ENCODE measurements at regions not wholly inside any gene's neighbourhood (a gene's known extent, or its start where the extent isn't known, plus 50 kb on each side); places are given as distances from the start of the nearest gene placed in this dataset.

GRCh38 chr17:72244956-72245355 is 124.1 kb downstream of the SOX9 start:
- no peak overlapping the region for H3K4me3 ChIP-seq (ENCODE audit: low read depth, low read length)
- no peak for TF ChIP-seq CTCF (IDR thresholded peaks at IDR 0.05; ENCODE audit: low read depth, low read length)
- peak; percentile 5 for DNase-seq (ENCODE audit: low read depth, low spot score)
- in situ Hi-C loops (cut with HindIII; ENCODE audit: low sequenced_read_pairs), result no loop called here

- no peak overlapping the region for H3K4me3 ChIP-seq (ENCODE audit: low read depth, low read length)
- no peak for DNase-seq (ENCODE audit: low read depth, low spot score)
- TF ChIP-seq CTCF (IDR thresholded peaks at IDR 0.05; ENCODE audit: low read depth, low read length), result no peak
- in situ Hi-C loops (cut with HindIII; ENCODE audit: low sequenced_read_pairs), result no loop called here
These were observed 128.6 kb downstream of the SOX9 start for GRCh38 chr17:72249441-72249840.

- in situ Hi-C loops (cut with HindIII; ENCODE audit: low sequenced_read_pairs), result no loop called here
- no peak for TF ChIP-seq CTCF (IDR thresholded peaks at IDR 0.05; ENCODE audit: low read depth, low read length)
- H3K4me3 ChIP-seq (ENCODE audit: low read depth, low read length), result no peak overlapping the region
- DNase-seq (ENCODE audit: low read depth, low spot score), result no peak
These were observed 129.4 kb downstream of the SOX9 start for GRCh38 chr17:72250206-72250605.

GRCh38 chr17:72253597-72253996 is 132.8 kb downstream of the SOX9 start:
- in situ Hi-C loops (cut with HindIII; ENCODE audit: low sequenced_read_pairs), result no loop called here
- TF ChIP-seq CTCF (IDR thresholded peaks at IDR 0.05; ENCODE audit: low read depth, low read length), result no peak
- H3K4me3 ChIP-seq (ENCODE audit: low read depth, low read length), result no peak overlapping the region
- no peak for DNase-seq (ENCODE audit: low read depth, low spot score)

- no peak for DNase-seq (ENCODE audit: low read depth, low spot score)
- TF ChIP-seq CTCF (IDR thresholded peaks at IDR 0.05; ENCODE audit: low read depth, low read length), result no peak
- in situ Hi-C loops (cut with HindIII; ENCODE audit: low sequenced_read_pairs), result no loop called here
- H3K4me3 ChIP-seq (ENCODE audit: low read depth, low read length), result no peak overlapping the region
These were observed 134.1 kb downstream of the SOX9 start for GRCh38 chr17:72254808-72255449.

- H3K4me3 ChIP-seq (ENCODE audit: low read depth, low read length), result no peak overlapping the region
- DNase-seq (ENCODE audit: low read depth, low spot score), result no peak
- no peak for TF ChIP-seq CTCF (IDR thresholded peaks at IDR 0.05; ENCODE audit: low read depth, low read length)
- in situ Hi-C loops (cut with HindIII; ENCODE audit: low sequenced_read_pairs), result no loop called here
These were observed 134.7 kb downstream of the SOX9 start for GRCh38 chr17:72255481-72255880.
